Stimulated activated naive B cell treated with anti-CD40 and anti-IgM and Interleukin-4, amounts not matched to agents 10 μg/mL and 1 μg/mL and 100 μg/mL, for 72 hours (primary cell): ENCODE measurements at regions not wholly inside any gene's neighbourhood (a gene's known extent, or its start where the extent isn't known, plus 50 kb on each side); places are given as distances from the start of the nearest gene placed in this dataset.
"Not testable (repeated sequence)": the region's sequence is repeated elsewhere in the genome, so short reads cannot be mapped to it uniquely, and the experiment has no call there.

Experiments
- ATAC-seq, 2 donors: fragments of 150-1000 bp; cut with Tn5 transposase; replicated peaks; 2 replicates each; pipeline ENCODE4 v1.10.0; 2021; ENCODE audit warnings: moderate library complexity in 1 of 2
- DNase-seq: peaks from one replicate; pipeline ENCODE4 v3.0.0; 2021
- H3K27ac Mint-ChIP-seq: one replicate; pipeline ENCODE4 v1.8.0; 2022; ENCODE audit warnings: mild to moderate bottlenecking, mixed read lengths
- H3K27me3 Mint-ChIP-seq, 2 donors: one replicate each; pipeline ENCODE4 v1.8.0; 2022; ENCODE audit warnings: mixed read lengths in 2 of 2
- H3K36me3 Mint-ChIP-seq, 2 donors: one replicate each; pipeline ENCODE4 v1.8.0; 2022; ENCODE audit warnings: mixed read lengths in 2 of 2, mild to moderate bottlenecking in 1 of 2
- H3K4me1 Mint-ChIP-seq, 2 donors: one replicate each; pipeline ENCODE4 v1.8.0; 2022; ENCODE audit warnings: mixed read lengths in 2 of 2, mild to moderate bottlenecking in 1 of 2
- H3K4me3 Mint-ChIP-seq, 2 donors: one replicate each; pipeline ENCODE4 v1.8.0; 2022; ENCODE audit warnings: mild to moderate bottlenecking in 2 of 2, mixed read lengths in 2 of 2, moderate library complexity in 1 of 2
- H3K9me3 Mint-ChIP-seq, 2 donors: one replicate each; pipeline ENCODE4 v1.8.0; 2022; ENCODE audit warnings: mixed read lengths in 2 of 2, mild to moderate bottlenecking in 1 of 2

- H3K4me3 Mint-ChIP-seq = no peak overlapping the region
These were observed 303.4 kb upstream of the NCKAP5 start for GRCh38 chr2:133871545-133872209.

GRCh38 chr2:133878326-133878725 is 310.1 kb upstream of the NCKAP5 start:
- Mint-ChIP-seq H3K36me3 (no peaks in the 10 kb centered on the region), H3K27ac (no peak overlapping the region), H3K4me3 (no peak overlapping the region), H3K27me3 (peaks cover 34 to 53% of the 10 kb centered on the region in 2 donors), H3K9me3 (peaks cover 0 to 1% of the 10 kb centered on the region in 2 donors), H3K4me1 (no peaks in the 10 kb centered on the region)
- DNase-seq (no peak), ATAC-seq (no peak)

More at GRCh38 chr2:133871545-133872209, 303.4 kb upstream of the NCKAP5 start:
- Mint-ChIP-seq H3K27me3 (peaks cover 10 to 24% of the 10 kb centered on the region in 2 donors), H3K36me3 (no peaks in the 10 kb centered on the region), H3K9me3 (peaks cover 5 to 8% of the 10 kb centered on the region in 2 donors), H3K27ac (no peak overlapping the region), H3K4me1 (no peaks in the 10 kb centered on the region)
- ATAC-seq (no peak), DNase-seq (no peak)

GRCh38 chr2:133879703-133880102 is 311.4 kb upstream of the NCKAP5 start:
- Mint-ChIP-seq H3K4me1 (peaks cover 0 to under 1% of the 10 kb centered on the region in 2 donors), H3K27me3 (peaks cover 34 to 55% of the 10 kb centered on the region in 2 donors), H3K27ac (no peak overlapping the region), H3K9me3 (peaks cover 0 to 1% of the 10 kb centered on the region in 2 donors), H3K36me3 (no peaks in the 10 kb centered on the region), H3K4me3 (no peak overlapping the region)
- DNase-seq (no peak), ATAC-seq (no peak)

GRCh38 chr2:133882159-133882558 is 313.9 kb upstream of the NCKAP5 start:
- H3K4me1 Mint-ChIP-seq = peaks cover 9 to 12% of the 10 kb centered on the region in 2 donors
- DNase-seq, H3K9me3 Mint-ChIP-seq, H3K4me3 Mint-ChIP-seq, H3K27ac Mint-ChIP-seq, ATAC-seq, H3K36me3 Mint-ChIP-seq: not testable (repeated sequence)
- H3K27me3 Mint-ChIP-seq = peaks cover 35 to 52% of the 10 kb centered on the region in 2 donors

GRCh38 chr2:133884739-133885381 is 316.6 kb upstream of the NCKAP5 start:
- Mint-ChIP-seq H3K4me3 (no peak overlapping the region), H3K27me3 (peaks cover 25 to 36% of the 10 kb centered on the region in 2 donors), H3K4me1 (peaks cover 9 to 12% of the 10 kb centered on the region in 2 donors), H3K36me3 (no peaks in the 10 kb centered on the region), H3K27ac (no peak overlapping the region), H3K9me3 (peaks cover 0 to 1% of the 10 kb centered on the region in 2 donors)
- ATAC-seq = peak; percentile 41 to 50
- no peak for DNase-seq

GRCh38 chr2:133885847-133886246 is 317.6 kb upstream of the NCKAP5 start:
- Mint-ChIP-seq H3K4me1 (peaks cover 9 to 12% of the 10 kb centered on the region in 2 donors), H3K9me3 (peaks cover 0 to 1% of the 10 kb centered on the region in 2 donors), H3K27ac (no peak overlapping the region), H3K4me3 (no peak overlapping the region), H3K36me3 (no peaks in the 10 kb centered on the region), H3K27me3 (peaks cover 18 to 26% of the 10 kb centered on the region in 2 donors)
- no peak for DNase-seq
- ATAC-seq = no peak

GRCh38 chr2:133886735-133887675 is 318.7 kb upstream of the NCKAP5 start:
- Mint-ChIP-seq H3K4me1 (peaks cover 9 to 12% of the 10 kb centered on the region in 2 donors), H3K36me3 (no peaks in the 10 kb centered on the region), H3K27me3 (peaks cover 9 to 15% of the 10 kb centered on the region in 2 donors), H3K27ac (no peak overlapping the region), H3K9me3 (peaks cover 0 to 1% of the 10 kb centered on the region in 2 donors), H3K4me3 (no peak overlapping the region)
- peak; percentile 49 for DNase-seq
- ATAC-seq = peak; percentile 86 to 87

GRCh38 chr2:133887676-133888040 is 319.4 kb upstream of the NCKAP5 start:
- H3K4me1 Mint-ChIP-seq = peaks cover 9 to 12% of the 10 kb centered on the region in 2 donors
- no peak overlapping the region for H3K27ac Mint-ChIP-seq
- no peak for DNase-seq
- peaks cover 5 to 8% of the 10 kb centered on the region in 2 donors for H3K27me3 Mint-ChIP-seq
- no peak for ATAC-seq
- no peaks in the 10 kb centered on the region for H3K9me3 Mint-ChIP-seq
- no peak overlapping the region for H3K4me3 Mint-ChIP-seq
- no peaks in the 10 kb centered on the region for H3K36me3 Mint-ChIP-seq

GRCh38 chr2:133888107-133888506 is 319.8 kb upstream of the NCKAP5 start:
- Mint-ChIP-seq H3K4me1 (peaks cover 9 to 12% of the 10 kb centered on the region in 2 donors), H3K4me3 (no peak overlapping the region), H3K27ac (no peak overlapping the region), H3K27me3 (peaks cover 5 to 6% of the 10 kb centered on the region in 2 donors), H3K9me3 (no peaks in the 10 kb centered on the region), H3K36me3 (no peaks in the 10 kb centered on the region)
- DNase-seq (no peak), ATAC-seq (no peak)

GRCh38 chr2:133888621-133889219 is 320.5 kb upstream of the NCKAP5 start:
- ATAC-seq (no peak), DNase-seq (no peak)
- Mint-ChIP-seq H3K4me3 (no peak overlapping the region), H3K9me3 (no peaks in the 10 kb centered on the region), H3K27me3 (peaks cover 5 to 6% of the 10 kb centered on the region in 2 donors), H3K4me1 (peaks cover 9 to 12% of the 10 kb centered on the region in 2 donors), H3K27ac (no peak overlapping the region), H3K36me3 (no peaks in the 10 kb centered on the region)

GRCh38 chr2:133892352-133892913 is 324.2 kb upstream of the NCKAP5 start:
- peaks cover 0 to 3% of the 10 kb centered on the region in 2 donors for H3K36me3 Mint-ChIP-seq
- H3K4me1 Mint-ChIP-seq = peaks cover 2 to 13% of the 10 kb centered on the region in 2 donors
- H3K27me3 Mint-ChIP-seq = peaks cover 0 to 7% of the 10 kb centered on the region in 2 donors
- H3K27ac Mint-ChIP-seq = peak overlapping the region; percentile 47
- peaks cover 2 to 8% of the 10 kb centered on the region in 2 donors for H3K9me3 Mint-ChIP-seq
- DNase-seq = no peak
- H3K4me3 Mint-ChIP-seq = no peak overlapping the region
- no peak for ATAC-seq

- H3K4me1 Mint-ChIP-seq = peaks cover 2 to 13% of the 10 kb centered on the region in 2 donors
- H3K36me3 Mint-ChIP-seq = peaks cover 0 to 3% of the 10 kb centered on the region in 2 donors
- DNase-seq (no peak), ATAC-seq (no peak)
- no peak overlapping the region for H3K27ac Mint-ChIP-seq
- peaks cover 2 to 8% of the 10 kb centered on the region in 2 donors for H3K9me3 Mint-ChIP-seq
- peaks cover 0 to 7% of the 10 kb centered on the region in 2 donors for H3K27me3 Mint-ChIP-seq
- H3K4me3 Mint-ChIP-seq = no peak overlapping the region
These were observed 326.2 kb upstream of the NCKAP5 start for GRCh38 chr2:133894429-133894828.

GRCh38 chr2:133897838-133898237 is 329.6 kb upstream of the NCKAP5 start:
- not testable (repeated sequence) for H3K9me3 Mint-ChIP-seq, H3K36me3 Mint-ChIP-seq, H3K27ac Mint-ChIP-seq, H3K4me3 Mint-ChIP-seq, ATAC-seq, DNase-seq
- Mint-ChIP-seq H3K27me3 (peaks cover 9 to 32% of the 10 kb centered on the region in 2 donors), H3K4me1 (peaks cover 2 to 13% of the 10 kb centered on the region in 2 donors)
